ENCODE measurements at regions not wholly inside any gene's neighbourhood (a gene's known extent, or its start where the extent isn't known, plus 50 kb on each side); places are given as distances from the start of the nearest gene placed in this dataset.
A peak's percentile ranks its signal among the peaks of the same experiment; 100 is the strongest.

DNA sequence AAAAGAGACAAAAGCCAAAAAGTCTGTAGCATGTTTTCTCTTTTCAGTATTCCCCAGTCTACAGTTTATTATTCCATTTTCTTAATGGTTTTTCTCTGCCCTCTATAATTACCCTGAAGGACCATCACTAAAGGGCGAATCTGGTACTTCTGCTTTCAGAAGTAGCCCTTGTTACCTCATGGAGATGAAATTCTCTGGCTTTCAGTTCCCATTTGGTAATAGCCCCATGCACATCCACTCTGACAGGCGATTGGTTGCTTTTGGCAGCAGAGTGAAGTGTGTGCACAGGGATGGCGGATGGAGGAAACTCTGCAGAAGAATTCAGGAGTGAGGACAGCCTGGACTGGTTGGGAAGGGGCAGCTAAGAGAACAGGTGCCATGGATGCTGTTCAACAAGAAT, 66.3 kb upstream of the NABP1 start:
- peak; percentile 25 for DNase-seq (ENCODE audit: low spot score)

DNA sequence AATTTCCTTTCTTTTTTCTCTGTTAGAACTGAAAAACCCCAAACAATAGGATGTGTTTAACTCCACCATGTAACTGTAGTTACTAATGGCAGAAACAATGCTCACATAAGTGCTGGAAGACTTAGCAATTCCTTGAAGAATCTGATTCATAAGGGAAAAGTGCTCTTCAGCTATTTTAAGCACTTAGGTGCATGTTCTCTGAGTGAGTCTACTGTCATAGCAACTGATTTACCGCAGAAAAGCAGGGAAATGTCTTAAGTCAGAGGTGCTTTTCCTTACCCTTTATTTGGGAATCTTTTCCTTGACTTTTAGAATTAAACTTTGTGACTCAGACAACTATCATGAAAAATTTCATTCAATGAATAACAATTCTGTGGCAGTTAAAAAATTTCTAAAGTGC, 65.4 kb upstream of the NABP1 start:
- no peak for DNase-seq (ENCODE audit: low spot score)

DNA sequence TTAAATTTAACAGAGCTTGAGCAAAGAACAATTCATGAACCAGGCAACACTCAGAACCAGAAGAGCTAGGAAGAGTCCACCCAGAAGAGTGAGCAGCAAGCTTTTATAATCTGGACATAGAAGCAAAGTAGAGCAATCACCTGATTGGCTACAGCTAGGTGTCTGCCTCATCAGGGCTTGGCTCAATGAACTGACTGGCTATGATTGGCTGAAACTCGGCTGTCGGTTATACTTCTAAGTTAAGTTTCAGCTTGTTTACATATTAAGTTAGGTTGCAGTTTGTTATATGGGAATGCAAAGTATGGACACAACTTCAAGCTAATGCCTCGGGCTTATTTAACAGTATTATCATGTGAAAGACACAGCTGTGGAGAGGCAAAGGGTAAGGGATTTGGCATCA, 63.2 kb upstream of the NABP1 start:
- no peak for DNase-seq (ENCODE audit: low spot score)

DNA sequence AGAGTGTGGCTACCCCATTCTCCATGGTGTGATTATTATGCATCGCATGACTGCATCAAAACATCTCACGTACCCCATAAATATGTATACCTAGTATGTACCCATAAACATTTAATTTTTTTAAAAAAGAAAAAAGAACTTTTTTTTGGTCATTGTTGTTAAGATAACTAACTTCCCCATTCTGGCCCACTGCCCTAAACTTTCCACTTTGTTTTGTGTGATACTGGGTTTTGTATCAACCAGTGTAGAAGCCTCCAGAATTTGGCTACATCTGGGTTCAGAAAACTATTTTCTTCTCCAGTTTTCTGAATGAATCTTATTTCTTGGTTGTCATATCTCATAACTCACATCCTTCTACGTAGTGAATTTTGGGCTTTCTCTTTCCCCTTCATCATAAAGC, 62.3 kb upstream of the NABP1 start:
- DNase-seq (ENCODE audit: low spot score): no peak

DNA sequence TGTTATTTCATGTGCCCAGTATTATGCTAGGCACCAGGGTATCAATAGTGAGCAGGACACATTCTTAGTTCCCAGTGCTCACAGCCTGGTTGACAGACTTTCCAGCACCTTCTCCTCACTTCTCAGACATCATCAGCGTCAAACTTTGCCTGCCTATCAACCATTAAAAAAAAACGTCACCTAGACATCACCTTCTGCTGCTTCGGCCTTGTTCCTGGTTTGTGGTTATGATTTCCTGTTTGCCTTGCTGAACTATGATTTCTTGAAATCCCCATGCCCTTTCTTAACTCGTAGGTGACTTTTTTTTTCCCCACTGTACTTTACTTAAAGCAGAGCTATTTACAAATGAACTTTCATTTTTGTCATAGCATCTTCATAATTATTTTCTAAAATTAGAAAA, 60.4 kb upstream of the NABP1 start:
- DNase-seq (ENCODE audit: low spot score): peak; percentile 57

DNA sequence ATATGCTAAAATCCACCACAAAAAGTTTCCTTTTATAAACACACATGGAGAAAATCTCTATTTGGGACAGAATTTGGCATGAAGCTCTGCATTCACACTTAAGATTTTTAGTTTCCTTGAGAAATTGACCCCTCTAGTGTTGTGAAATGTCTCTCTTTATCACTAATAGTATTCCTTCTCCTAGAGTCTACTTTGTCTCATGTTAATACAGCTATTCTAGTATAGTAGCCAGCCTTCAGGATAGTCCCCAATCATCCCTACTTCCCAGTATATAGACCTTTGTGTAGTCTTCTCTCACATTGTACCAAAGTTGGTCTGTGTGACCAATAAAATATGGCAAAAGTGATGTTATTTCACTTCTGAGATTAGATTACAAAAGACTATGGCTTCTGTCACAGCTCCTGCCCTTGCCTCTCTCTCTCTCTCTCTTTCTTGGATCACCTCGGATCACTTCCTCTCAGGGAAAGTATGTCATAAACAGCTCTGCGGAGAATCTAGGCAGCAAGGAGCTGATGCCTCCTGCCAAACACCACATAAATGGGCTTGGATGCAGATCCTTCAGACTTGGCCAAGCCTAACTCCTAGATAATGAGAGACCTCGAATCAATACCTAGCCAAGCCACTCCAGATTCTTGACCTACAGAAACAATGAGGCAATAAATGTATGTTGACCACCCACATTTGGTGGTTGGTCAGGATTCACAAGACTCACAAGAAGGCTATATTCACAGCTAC, 59.7 kb upstream of the NABP1 start:
- no peak for DNase-seq (ENCODE audit: low spot score)

DNA sequence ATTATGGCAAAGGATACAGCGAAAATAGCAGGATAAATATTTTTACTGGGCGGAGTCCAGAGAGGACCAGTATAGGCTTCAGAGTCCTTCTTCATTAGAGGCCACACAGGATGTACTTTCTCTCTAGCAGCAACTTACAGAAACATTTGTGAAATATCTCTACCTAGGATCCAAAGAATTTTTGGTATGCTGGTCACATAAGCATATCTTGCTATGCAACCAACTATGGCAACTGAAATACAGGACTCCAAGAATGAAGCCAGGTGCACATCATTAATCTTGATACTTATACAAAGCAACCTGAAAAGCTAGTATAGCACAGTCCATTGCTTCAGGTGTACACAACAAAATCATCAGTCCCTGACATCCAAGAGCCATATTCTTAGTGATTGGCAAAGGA, 59.1 kb upstream of the NABP1 start:
- no peak for DNase-seq (ENCODE audit: low spot score)

DNA sequence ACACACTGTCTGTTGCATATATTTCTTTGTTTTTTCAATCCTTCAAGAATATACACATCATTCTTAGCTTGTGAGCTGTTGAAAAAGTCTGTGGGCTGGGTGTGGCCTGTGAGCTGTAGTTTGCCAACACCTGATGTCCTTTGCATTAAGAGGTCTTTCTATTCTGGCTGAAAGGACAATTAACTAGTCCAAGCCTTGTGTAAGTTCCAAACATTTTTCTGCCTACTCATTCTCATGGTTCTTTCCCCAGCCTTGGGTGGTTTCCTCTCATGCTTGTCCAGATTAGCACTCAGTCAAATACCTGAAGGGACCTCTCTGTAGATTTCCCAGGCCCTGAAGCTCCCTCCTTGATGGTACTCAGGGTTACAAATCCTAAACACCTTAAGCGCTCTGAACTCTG, 57.8 kb upstream of the NABP1 start:
- DNase-seq (ENCODE audit: low spot score): no peak

DNA sequence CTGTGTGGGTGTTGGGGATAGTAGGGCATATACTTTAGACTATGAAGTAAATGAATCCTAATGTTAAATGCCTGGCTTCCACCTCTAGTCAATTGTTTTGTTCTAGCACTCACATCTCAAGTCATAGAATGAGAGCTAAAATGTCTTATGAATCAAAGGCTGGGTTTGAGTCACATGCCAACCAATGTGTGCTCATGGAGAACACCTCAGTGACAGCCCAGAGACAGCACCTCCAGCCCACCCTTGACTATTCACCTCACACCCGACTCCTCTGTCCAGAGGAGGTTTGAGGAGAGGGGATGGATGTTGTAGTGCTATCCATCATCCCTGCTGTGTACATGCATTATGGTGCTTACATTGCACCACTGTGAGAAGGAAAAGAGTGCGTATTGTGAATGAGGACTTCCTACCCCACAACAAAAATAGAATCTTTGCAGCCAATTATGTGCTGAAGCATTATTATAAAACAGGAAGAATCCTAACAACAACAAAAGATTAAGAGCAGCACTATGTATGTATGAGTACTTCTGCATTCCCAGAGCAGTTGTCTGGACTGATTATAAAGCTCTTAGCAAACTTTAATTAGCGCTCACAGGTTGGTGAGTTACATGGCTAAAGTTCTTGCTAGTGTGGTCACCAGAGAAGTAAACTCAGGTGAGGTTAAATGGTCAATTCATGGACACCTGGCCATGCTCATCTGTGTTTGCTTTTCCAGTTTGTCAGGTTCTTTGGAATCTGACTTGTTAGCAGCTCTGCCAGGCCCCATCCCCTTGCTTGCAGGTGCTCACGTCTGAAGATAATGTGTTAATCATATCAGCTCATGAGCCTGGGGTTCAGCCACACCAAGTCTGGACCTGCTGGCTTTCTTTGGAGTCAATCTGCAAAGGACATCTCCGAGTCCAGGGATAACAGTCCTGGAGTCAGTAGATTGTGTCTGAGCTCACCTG, 55.3 kb upstream of the NABP1 start:
- DNase-seq (ENCODE audit: low spot score): no peak

DNA sequence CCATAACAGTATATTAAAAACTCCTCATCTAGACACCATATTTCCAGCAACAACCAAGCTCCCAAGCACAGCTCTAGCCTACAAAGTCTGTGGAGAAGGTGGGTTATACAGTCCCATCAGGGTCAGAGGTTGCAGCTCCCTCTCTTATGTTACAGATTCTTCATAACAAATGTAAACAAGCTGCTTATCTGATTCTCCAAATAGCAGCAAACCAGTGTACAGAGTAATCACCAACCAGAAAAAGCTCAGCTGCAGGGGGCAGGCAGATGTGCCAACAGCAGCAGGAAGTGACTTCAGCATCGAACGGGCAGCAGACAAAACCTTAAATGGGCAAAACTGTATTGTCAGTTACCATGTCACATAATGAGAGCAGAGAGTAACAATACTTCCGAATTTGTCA, 52.9 kb upstream of the NABP1 start:
- peak; percentile 10 for DNase-seq (ENCODE audit: low spot score)

DNA sequence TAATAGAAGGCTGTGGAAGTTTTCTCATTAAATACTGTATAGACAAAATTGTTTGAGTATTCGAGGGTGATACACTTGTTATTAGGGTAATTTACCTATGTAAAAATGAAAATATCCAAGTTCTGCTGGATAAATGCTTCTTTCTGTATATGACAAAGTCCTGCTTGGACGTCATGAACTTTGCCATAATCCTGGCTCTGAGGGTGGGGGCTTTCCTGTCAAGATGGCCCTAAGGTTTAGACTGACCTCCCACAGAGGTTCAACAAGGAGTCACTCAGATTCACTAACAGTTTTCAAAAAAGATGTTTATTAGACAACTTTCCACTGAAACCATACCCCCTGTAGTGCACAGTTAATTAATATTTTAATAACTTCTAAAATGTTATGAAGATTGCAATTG, 52.5 kb upstream of the NABP1 start:
- no peak for DNase-seq (ENCODE audit: low spot score)

DNA sequence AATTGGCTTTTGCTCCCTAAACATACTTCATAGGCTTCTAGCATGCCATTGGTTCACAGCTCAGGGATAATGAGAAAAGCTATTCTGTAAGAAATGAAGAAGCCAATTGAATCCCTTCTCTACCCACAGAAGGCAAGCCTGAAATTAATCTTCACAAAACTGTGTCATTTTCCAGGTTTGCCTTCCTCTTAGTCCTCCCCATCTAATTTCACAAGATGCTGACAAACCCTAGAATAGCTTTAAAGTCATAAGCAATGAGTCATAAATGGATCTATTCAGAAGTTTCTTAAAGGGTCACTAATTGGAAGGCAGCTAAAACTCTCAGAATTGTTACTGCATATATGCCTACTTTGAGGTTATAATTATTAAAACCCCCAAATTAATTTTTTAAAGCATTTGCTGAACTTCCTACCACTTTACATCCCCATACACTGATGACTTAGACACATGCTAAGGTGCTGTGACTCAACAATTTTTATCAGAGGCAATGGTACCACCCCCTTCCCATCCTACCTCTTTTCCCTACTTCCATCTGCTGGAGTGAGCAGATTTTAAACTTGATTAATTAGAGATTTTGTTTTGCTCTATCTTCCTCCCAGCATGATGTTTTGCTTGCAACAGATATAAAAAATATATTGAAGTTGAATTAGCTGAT, 51.3 kb upstream of the NABP1 start:
- no peak for DNase-seq (ENCODE audit: low spot score)

DNA sequence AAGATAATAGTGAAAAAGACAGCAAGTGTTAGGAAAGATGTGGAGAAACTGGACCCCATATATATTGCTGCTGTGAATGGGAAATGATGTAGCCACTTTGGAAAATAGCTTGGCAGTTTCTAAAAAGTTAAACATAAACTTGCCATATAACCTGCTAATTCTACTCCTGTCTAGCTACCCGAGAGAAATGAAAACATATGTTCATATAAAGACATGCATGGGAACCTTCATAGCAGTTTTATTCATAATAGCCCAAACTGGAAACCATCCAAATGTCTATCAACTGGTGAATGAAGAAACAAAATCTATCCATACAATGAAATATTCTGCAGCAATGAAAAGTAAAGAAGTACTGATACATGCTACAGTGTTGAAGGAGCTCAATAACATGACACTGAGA, 50.4 kb upstream of the NABP1 start:
- no peak for DNase-seq (ENCODE audit: low spot score)
